Heart right ventricle (tissue), 16 donors: ENCODE measurements at regions not wholly inside any gene's neighbourhood (a gene's known extent, or its start where the extent isn't known, plus 50 kb on each side); places are given as distances from the start of the nearest gene placed in this dataset.

Source experiments
- ATAC-seq, 8 donors: fragments of 200-7000 bp; cut with Tn5 transposase; one replicate each; pipeline ENCODE4 v1.9.1; 2020; ENCODE audit warnings: mild to moderate bottlenecking in 8 of 8, moderate library complexity in 8 of 8, moderate number of reproducible peaks in 1 of 8
- DNase-seq, 2 donors: peaks; one replicate each; pipeline ENCODE4 v3.0.0-alpha.2; 2020
- H3K27ac ChIP-seq, 10 donors: fragments of 200-600 bp; sonication (generic) in 2 of 10; one replicate each; pipeline versions ENCODE4 v1.5.0 to v1.8.0; 2020 to 2022; ENCODE audit warnings: mild to moderate bottlenecking in 3 of 10
- H3K27me3 ChIP-seq, 7 donors: fragments of 200-600 bp; one replicate each; pipeline ENCODE4 v1.8.0; 2021 to 2022; ENCODE audit warnings: mild to moderate bottlenecking in 2 of 7
- H3K36me3 ChIP-seq, 9 donors: fragments of 200-600 bp; sonication (generic) in 1 of 9; one replicate each; pipeline versions ENCODE4 v1.5.0 to v1.8.0; 2020 to 2022; ENCODE audit warnings: mild to moderate bottlenecking in 2 of 9
- H3K4me1 ChIP-seq, 9 donors: fragments of 200-600 bp; sonication (generic) in 1 of 9; one replicate each; pipeline versions ENCODE4 v1.5.0 to v1.8.0; 2020 to 2022; ENCODE audit warnings: mild to moderate bottlenecking in 4 of 9
- H3K4me3 ChIP-seq, 10 donors: fragments of 200-600 bp; sonication (generic) in 2 of 10; one replicate each; pipeline versions ENCODE4 v1.5.0 to v1.8.0; 2020 to 2022; ENCODE audit warnings: mild to moderate bottlenecking in 7 of 10, moderate library complexity in 2 of 10
- H3K9me3 ChIP-seq, 11 donors: fragments of 200-600 bp in 10 of 11; sonication (generic) in 2 of 11; one replicate each; pipeline versions ENCODE4 v1.5.0 to v1.8.0; 2013 to 2022; ENCODE audit warnings: mild to moderate bottlenecking in 2 of 11, control low read depth in 1 of 11, moderate library complexity in 1 of 11
- CTCF ChIP-seq, 9 donors: fragments of 200-600 bp; sonication (generic) in 2 of 9; IDR thresholded peaks; one replicate each; pipeline versions ENCODE4 v1.5.0 to v1.8.0; 2021 to 2022; ENCODE audit warnings: antibody characterized with exemption in 9 of 9, mild to moderate bottlenecking in 5 of 9, moderate library complexity in 1 of 9
- WGBS, 2 donors: extraction: QIAGEN DNeasy Blood & Tissue Kit; methylation state at CpG; one replicate each; pipeline ENCODE4 v1.1.7; 2013; ENCODE audit warnings: inconsistent platforms in 1 of 2; 5-methylcytosine and 5-hydroxymethylcytosine counted together
- intact Hi-C, 10 donors: fragments of 100-400 bp; cut with DNase I; formaldehyde crosslinking; loops; one replicate each; pipeline versions ENCODE4 v1.11.1 to v1.14.2; 2022
- donor health status: Arrhythmogenic right ventricular cardiomyopathy.
- donor health status: ischemic (EF 13 %, LVEDD 7.1; RV severe dilation, severe dysfunction).
- donor health status: healthy with polysubstance abuse.
- donor health status: DM: no; HTN: yes; CAD: no.
- donor health status: DM: no; HTN: no; CAD: no.
- donor health status: ischemic (EF 25% LVEDD 6.9; RV normal size, moderate dysfunction).
- donor health status: ischemic (EF 25% LVEDD 5.7; RV mildly dilated, moderate dysfunction).
- donor health status: healthy.
- donor health status: DM: yes; HTN: yes; CAD: no.
- donor health status: Ischemic cardiomyopathy.
- donor health status: ischemic (EF 35%, LVEDD 5.7; RV mildly dilated, moderate dysfunction).
- donor health status: nonischemic (EF 11% LVEDD 7.7; RV severe dilation, severe dysfunction).
- donor health status: DM: yes; HTN: yes; CAD: no.
- donor health status: PGD.
- donor health status: ischemic (EF 29% LVEDD 5.4; RV normal size, mild dysfunction).
- donor health status: nonischemic (EF 23%, LVEDD 6.1; RV moderate dilation, normal function).

- no peaks in the 10 kb centered on the region for H3K27me3 ChIP-seq
- H3K4me1 ChIP-seq = peaks cover 0 to 10% (median 5%) of the 10 kb centered on the region in 9 donors
- peak in 7 of 8 donors; percentile 39 to 89 (median 71) for ATAC-seq
- no peak for TF ChIP-seq CTCF (IDR thresholded peaks at IDR 0.05)
- no peak overlapping the region for H3K27ac ChIP-seq
- H3K9me3 ChIP-seq = no peaks in the 10 kb centered on the region
- intact Hi-C loops = no loop called here
- no peaks in the 10 kb centered on the region for H3K36me3 ChIP-seq
- WGBS, 2 donors = 76 to 88% methylated on average over 2 of the region's 2 CpGs
- no peak overlapping the region for H3K4me3 ChIP-seq
- peak in 1 of 2 donors; percentile 13 for DNase-seq
Observed at GRCh38 chr5:74040065-74040551, 414.1 kb downstream of the ARHGEF28 start.

GRCh38 chr5:74037321-74037720, 411.3 kb downstream of the ARHGEF28 start:
- 93 to 98% methylated on average over 2 of the region's 2 CpGs for WGBS, 2 donors
- no peaks in the 10 kb centered on the region for H3K9me3 ChIP-seq

GRCh38 chr5:74035521-74035937, 409.5 kb downstream of the ARHGEF28 start:
- DNase-seq (peak in 1 of 2 donors; percentile 63), ATAC-seq (peak; percentile 47 to 90 (median 80))
- Histone ChIP-seq H3K36me3 (no peaks in the 10 kb centered on the region), H3K27me3 (no peaks in the 10 kb centered on the region), H3K9me3 (no peaks in the 10 kb centered on the region), H3K4me1 (peaks cover 0 to 11% (median 5%) of the 10 kb centered on the region in 9 donors), H3K27ac (no peak overlapping the region), H3K4me3 (no peak overlapping the region)
- intact Hi-C loops = loop anchor here (2.0 to 10.0 kb wide), 6 partner anchors 121 to 612 kb away; partner anchors contain the start of gene ENC1 (in 6 of the 10)
- TF ChIP-seq CTCF (IDR thresholded peaks at IDR 0.05) = peak; percentile 16 to 72 (median 52)
- WGBS, 2 donors = 36 to 44% methylated on average over 6 of the region's 6 CpGs

More at GRCh38 chr5:74037321-74037720, 411.3 kb downstream of the ARHGEF28 start:
- H3K4me1 ChIP-seq = peaks cover 0 to 11% (median 5%) of the 10 kb centered on the region in 9 donors
- intact Hi-C loops = loop anchor here (5.0 to 10.0 kb wide), 5 partner anchors 123 to 610 kb away; partner anchors contain the start of gene ENC1 (in 5 of the 10)
- DNase-seq = no peak
- H3K36me3 ChIP-seq = no peaks in the 10 kb centered on the region
- no peaks in the 10 kb centered on the region for H3K27me3 ChIP-seq
- no peak overlapping the region for H3K4me3 ChIP-seq
- H3K27ac ChIP-seq = no peak overlapping the region
- no peak for ATAC-seq
- TF ChIP-seq CTCF (IDR thresholded peaks at IDR 0.05) = no peak

- peaks cover 0 to 11% (median 5%) of the 10 kb centered on the region in 9 donors for H3K4me1 ChIP-seq
- no peak for ATAC-seq
- no peak for TF ChIP-seq CTCF (IDR thresholded peaks at IDR 0.05)
- H3K27ac ChIP-seq = no peak overlapping the region
- no peaks in the 10 kb centered on the region for H3K9me3 ChIP-seq
- 88 to 91% methylated on average over 11 of the region's 11 CpGs for WGBS, 2 donors
- intact Hi-C loops = loop anchor here (2.0 to 10.0 kb wide), 7 partner anchors 120 to 613 kb away; partner anchors contain the start of gene ENC1 (in 6 of the 10)
- H3K27me3 ChIP-seq = no peaks in the 10 kb centered on the region
- H3K36me3 ChIP-seq = no peaks in the 10 kb centered on the region
- no peak overlapping the region for H3K4me3 ChIP-seq
- DNase-seq = no peak
Observed at GRCh38 chr5:74034733-74035132, 408.7 kb downstream of the ARHGEF28 start.
